ENCODE measurements at regions not wholly inside any gene's neighbourhood (a gene's known extent, or its start where the extent isn't known, plus 50 kb on each side); places are given as distances from the start of the nearest gene placed in this dataset.
A peak's percentile ranks its signal among the peaks of the same experiment; 100 is the strongest.

DNA sequence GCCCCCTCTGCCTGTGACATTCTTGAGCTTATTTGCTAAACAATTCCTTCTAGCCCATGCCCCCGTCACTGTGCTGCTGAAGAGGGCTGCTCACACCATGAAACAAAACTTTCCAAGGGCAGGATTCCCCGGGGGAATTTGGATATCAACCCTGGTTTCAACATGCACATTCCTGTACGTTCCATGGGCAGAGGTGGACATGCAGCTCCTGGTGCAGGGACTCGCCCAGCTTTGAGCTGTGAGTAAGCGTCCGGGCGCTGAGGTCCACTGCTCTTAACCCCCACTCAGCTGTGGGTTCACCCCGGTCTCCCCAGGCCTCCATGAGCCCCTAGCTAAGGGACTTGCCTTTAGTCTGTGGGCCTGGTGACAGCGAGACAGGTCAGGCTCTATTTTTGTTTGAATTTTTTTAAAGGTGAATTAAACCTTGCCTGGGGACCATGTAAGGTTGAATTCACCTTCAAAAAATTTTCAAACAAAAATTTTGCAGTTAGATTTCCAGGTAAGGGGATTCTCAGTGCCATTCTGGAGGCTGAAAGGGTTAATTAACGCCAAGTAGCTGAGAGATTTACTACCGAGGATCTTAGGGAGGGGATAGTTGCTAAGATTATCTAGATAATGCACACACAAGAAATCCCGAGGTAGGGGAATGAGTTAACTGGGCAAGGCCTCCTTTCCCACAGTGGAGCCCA is 70.3 kb upstream of the SLC22A23 start:
- no peak for DNase-seq (ENCODE audit: low spot score)

GRCh38 chr6:3525915-3526314 is 69.1 kb upstream of the SLC22A23 start:
- no peak for DNase-seq (ENCODE audit: low spot score)

DNA sequence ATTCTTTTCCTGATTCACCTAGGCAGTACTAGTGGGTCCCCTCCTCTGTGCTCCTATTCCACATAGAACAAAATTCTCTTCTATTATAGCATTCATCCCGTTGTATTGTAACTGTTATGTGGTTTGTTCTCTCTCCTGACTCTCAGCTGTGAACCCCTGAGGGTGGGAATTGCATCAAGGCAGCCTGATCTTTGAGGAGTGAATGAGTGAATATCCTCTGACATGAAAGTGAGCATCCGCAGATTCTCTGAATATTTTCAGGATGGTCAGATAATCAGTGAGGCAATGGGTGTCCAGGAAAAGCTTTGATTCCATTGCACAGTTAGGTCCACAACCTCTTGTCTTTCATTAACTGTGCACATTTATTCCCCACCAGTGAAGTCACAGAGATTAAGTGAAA is 67.6 kb upstream of the SLC22A23 start:
- no peak for DNase-seq (ENCODE audit: low spot score)

GRCh38 chr6:3523966-3524365 is 67.1 kb upstream of the SLC22A23 start:
- DNase-seq (ENCODE audit: low spot score) = no peak

GRCh38 chr6:3523271-3523670 is 66.4 kb upstream of the SLC22A23 start:
- no peak for DNase-seq (ENCODE audit: low spot score)

GRCh38 chr6:3522561-3523260 is 65.9 kb upstream of the SLC22A23 start:
- DNase-seq (ENCODE audit: low spot score) = peak; percentile 74

- DNase-seq (ENCODE audit: low spot score) = peak; percentile 33
Observed at GRCh38 chr6:3520281-3521230, 63.7 kb upstream of the SLC22A23 start.

- peak; percentile 91 for DNase-seq (ENCODE audit: low spot score)
Observed at GRCh38 chr6:3518356-3519190, 61.7 kb upstream of the SLC22A23 start.

- peak; percentile 86 for DNase-seq (ENCODE audit: low spot score)
Observed at GRCh38 chr6:3517350-3517749, 60.5 kb upstream of the SLC22A23 start.

DNA sequence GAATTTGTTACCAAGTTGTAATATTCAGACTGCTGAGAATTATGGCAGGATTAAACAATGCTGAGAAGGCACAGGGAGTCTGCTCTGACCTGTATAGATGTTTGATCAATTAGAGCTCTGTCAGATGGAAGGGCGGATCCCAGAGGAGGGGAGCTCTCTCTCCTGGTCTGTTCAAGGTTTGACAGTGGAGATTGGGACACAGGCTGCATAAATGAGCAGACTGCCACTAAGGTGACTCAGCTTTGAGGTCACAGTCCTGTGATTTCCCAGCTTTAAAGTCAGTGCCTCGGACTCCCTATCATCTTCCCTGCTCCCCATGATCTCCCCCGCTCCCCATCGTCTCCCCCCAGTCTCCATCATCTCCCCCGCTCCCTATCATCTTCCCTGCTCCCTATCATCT is 59.2 kb upstream of the SLC22A23 start:
- peak; percentile 42 for DNase-seq (ENCODE audit: low spot score)

GRCh38 chr6:3515669-3516068 is 58.8 kb upstream of the SLC22A23 start:
- no peak for DNase-seq (ENCODE audit: low spot score)

DNA sequence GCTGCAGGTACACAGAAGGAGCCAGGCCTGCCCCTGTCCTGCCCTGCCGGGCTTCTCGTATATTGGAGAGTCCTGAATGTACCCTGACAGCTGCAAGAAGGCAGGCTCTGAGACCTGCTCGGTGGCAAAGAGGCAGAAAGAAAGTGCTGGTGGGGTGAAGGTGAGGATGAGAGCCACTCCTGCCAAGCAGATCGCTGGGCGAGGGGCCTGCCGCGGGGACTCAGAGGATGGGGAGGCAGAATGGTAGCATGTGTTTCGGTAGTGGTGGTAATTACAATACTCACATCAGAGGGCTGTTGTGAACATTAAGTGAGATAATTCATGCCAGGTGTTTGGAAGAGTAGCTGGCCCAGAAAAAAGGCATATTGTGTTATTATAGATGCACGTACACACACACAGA is 56.6 kb upstream of the SLC22A23 start:
- no peak for DNase-seq (ENCODE audit: low spot score)

- no peak for DNase-seq (ENCODE audit: low spot score)
Observed at GRCh38 chr6:3512832-3513231, 56.0 kb upstream of the SLC22A23 start.

DNA sequence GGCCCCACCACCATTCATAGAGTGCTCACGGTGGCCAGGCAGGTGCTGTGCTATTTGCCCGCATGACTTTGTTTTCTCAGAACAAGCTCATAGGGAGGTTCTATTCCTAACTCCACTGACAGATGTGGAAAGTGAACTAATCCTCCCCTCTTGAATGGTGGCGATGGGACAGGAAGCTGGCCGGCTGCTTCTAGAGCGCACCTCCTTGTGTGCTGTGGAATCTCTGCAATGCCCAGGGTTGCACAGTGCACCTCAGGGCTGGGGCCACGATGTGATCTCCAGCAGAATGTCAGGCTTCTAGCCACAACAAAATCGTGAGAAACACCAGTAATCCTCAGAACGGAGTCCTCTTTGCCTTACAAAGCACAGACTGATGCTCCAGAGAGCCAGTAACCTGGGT is 53.8 kb upstream of the SLC22A23 start:
- no peak for DNase-seq (ENCODE audit: low spot score)

GRCh38 chr6:3510178-3510577 is 53.3 kb upstream of the SLC22A23 start:
- DNase-seq (ENCODE audit: low spot score) = no peak

- DNase-seq (ENCODE audit: low spot score) = peak; percentile 37
Observed at GRCh38 chr6:3509336-3509735, 52.5 kb upstream of the SLC22A23 start.

DNA sequence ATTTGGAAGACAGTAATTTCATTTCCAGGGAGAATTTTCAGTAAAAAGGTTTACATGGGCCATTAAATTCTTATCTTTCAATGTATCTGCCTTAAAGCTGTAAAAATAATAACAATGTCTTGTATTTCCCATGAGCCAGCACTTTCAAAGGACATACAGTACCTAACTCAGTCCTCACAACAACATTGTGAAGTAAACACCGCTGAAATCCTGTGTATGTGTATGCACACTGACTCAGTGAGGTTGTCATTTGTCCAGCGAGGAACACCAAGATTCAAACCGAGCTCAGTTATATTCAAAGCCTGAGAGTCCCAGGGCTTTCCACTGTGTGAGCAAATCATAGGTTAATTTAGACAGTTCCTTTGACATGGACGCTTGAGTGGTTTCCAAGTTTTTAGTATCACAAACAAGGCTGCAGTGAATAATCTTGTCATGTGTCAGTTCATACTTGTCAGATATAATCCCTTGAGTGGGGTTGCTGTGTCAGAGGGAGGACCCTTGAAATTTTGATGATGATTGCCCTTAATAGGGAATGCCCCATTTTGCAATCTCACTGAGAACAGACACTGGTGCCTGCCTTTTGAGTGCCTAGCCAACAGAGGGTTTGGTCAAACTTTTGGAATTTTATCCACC is 50.0 kb upstream of the SLC22A23 start:
- DNase-seq (ENCODE audit: low spot score) = no peak
